IMR-90 (cell line): ENCODE measurements at regions not wholly inside any gene's neighbourhood (a gene's known extent, or its start where the extent isn't known, plus 50 kb on each side); places are given as distances from the start of the nearest gene placed in this dataset.

Experiments
- ATAC-seq: fragments of 200-7000 bp; cut with Tn5 transposase; 2 replicates; pipeline ENCODE4 v1.9.1; 2020; ENCODE audit warnings: low read depth, mild to moderate bottlenecking, moderate library complexity
- BruUV-seq: library from RNA; stranded (reverse); fragments of 400-500 nt; replicated peaks from 2 replicates; lab custom pipeline; 2021; lab: Mats Ljungman, UMichigan
- CTCF ChIA-PET: fragments of 300-600 bp; formaldehyde crosslinking; extraction: SDS; loops from one replicate; lab custom pipeline; 2021; ENCODE audit warnings: antibody characterized with exemption; lab: Yijun Ruan, JAX
- POLR2A ChIA-PET: fragments of 300-600 bp; sonication (Branson Sonifier 250); formaldehyde crosslinking; loops from one replicate; lab custom pipeline; 2022; ENCODE audit warnings: antibody characterized with exemption; ENCODE audit not compliant: unreplicated experiment; lab: Charles Lee
- DNase-seq: peaks from one replicate; pipeline ENCODE4 v3.0.0; 2013
- H2AFZ ChIP-seq: replicated peaks from 2 replicates; pipeline ENCODE3; 2013; ENCODE audit warnings: low read length, mild to moderate bottlenecking; ENCODE audit not compliant: poor library complexity
- H2AK5ac ChIP-seq: 2 replicates; pipeline ENCODE4 v1.6.1; 2013; ENCODE audit warnings: low read depth, low read length, inconsistent platforms
- H2AK9ac ChIP-seq: replicated peaks from 2 replicates; pipeline ENCODE3; 2013; ENCODE audit warnings: mild to moderate bottlenecking, low read depth, low read length, moderate library complexity; ENCODE audit not compliant: poor library complexity
- H2BK120ac ChIP-seq: 2 replicates; pipeline ENCODE4 v1.6.1; 2013; ENCODE audit warnings: low read depth, low read length, inconsistent platforms
- H2BK15ac ChIP-seq: 3 replicates; pipeline ENCODE4 v1.6.1; 2013; ENCODE audit warnings: low read depth, low read length, inconsistent platforms
- H2BK20ac ChIP-seq: 2 replicates; pipeline ENCODE4 v1.6.1; 2013; ENCODE audit warnings: low read depth, mild to moderate bottlenecking, inconsistent platforms, low read length, moderate library complexity
- H2BK5ac ChIP-seq: 2 replicates; pipeline ENCODE4 v1.6.1; 2013; ENCODE audit warnings: mild to moderate bottlenecking, low read depth, low read length, inconsistent platforms; ENCODE audit not compliant: poor library complexity, severe bottlenecking
- H3K14ac ChIP-seq: replicated peaks from 2 replicates; pipeline ENCODE4 v1.6.1; 2013; ENCODE audit warnings: low read depth, low read length, inconsistent platforms
- H3K18ac ChIP-seq: 2 replicates; pipeline ENCODE4 v1.6.1; 2013; ENCODE audit warnings: low read depth, low read length, control low read depth
- H3K23ac ChIP-seq: 2 replicates; pipeline ENCODE4 v1.6.1; 2013; ENCODE audit warnings: low read depth, low read length, inconsistent platforms
- H3K27ac ChIP-seq: 2 replicates; pipeline ENCODE4 v1.5.1; 2013; ENCODE audit warnings: mild to moderate bottlenecking, control low read depth, low read length; ENCODE audit not compliant: insufficient read depth
- H3K27me3 ChIP-seq: 2 replicates; pipeline ENCODE4 v1.6.1; 2013; ENCODE audit warnings: low read length; ENCODE audit not compliant: control insufficient read depth, insufficient read depth
- H3K36me3 ChIP-seq: 2 replicates; pipeline ENCODE4 v1.6.1; 2013; ENCODE audit warnings: low read length, mixed read lengths; ENCODE audit not compliant: control insufficient read depth, insufficient read depth
- H3K4ac ChIP-seq: 2 replicates; pipeline ENCODE4 v1.6.1; 2013; ENCODE audit warnings: low read depth, low read length, inconsistent platforms
- H3K4me1 ChIP-seq: 2 replicates; pipeline ENCODE4 v1.6.1; 2013; ENCODE audit warnings: low read length, mixed read lengths; ENCODE audit not compliant: control insufficient read depth, insufficient read depth
- H3K4me2 ChIP-seq: 2 replicates; pipeline ENCODE4 v1.6.1; 2013; ENCODE audit warnings: low read depth, mild to moderate bottlenecking, control low read depth, low read length, moderate library complexity
- H3K4me3 ChIP-seq: 2 replicates; pipeline ENCODE4 v1.5.1; 2013; ENCODE audit warnings: low read depth, mild to moderate bottlenecking, control low read depth, low read length, moderate library complexity; ENCODE audit not compliant: insufficient read depth
- H3K56ac ChIP-seq: 2 replicates; pipeline ENCODE4 v1.6.1; 2013; ENCODE audit warnings: low read length, inconsistent platforms; ENCODE audit not compliant: insufficient read depth; ENCODE audit errors: extremely low read depth
- H3K79me1 ChIP-seq, 2 experiments: 2 replicates each; pipeline ENCODE4 v1.6.1; 2013; ENCODE audit warnings: low read length in 2 of 2, inconsistent platforms in 1 of 2, low read depth in 1 of 2
- H3K9ac ChIP-seq: 2 replicates; pipeline ENCODE4 v1.6.1; 2013; ENCODE audit warnings: low read depth, low read length, control low read depth
- H3K9me1 ChIP-seq: 2 replicates; pipeline ENCODE4 v1.6.1; 2013; ENCODE audit warnings: low read length, inconsistent platforms; ENCODE audit not compliant: insufficient read depth
- H3K9me3 ChIP-seq: 2 replicates; pipeline ENCODE4 v1.6.1; 2013; ENCODE audit warnings: low read length; ENCODE audit not compliant: control insufficient read depth, insufficient read depth
- H4K20me1 ChIP-seq: 2 replicates; pipeline ENCODE4 v1.6.1; 2013; ENCODE audit warnings: low read length, inconsistent platforms; ENCODE audit not compliant: insufficient read depth
- H4K5ac ChIP-seq: 2 replicates; pipeline ENCODE4 v1.6.1; 2013; ENCODE audit warnings: mild to moderate bottlenecking, low read depth, low read length, control low read depth
- H4K8ac ChIP-seq, 2 experiments: 2 replicates each; pipeline ENCODE4 v1.6.1; 2013; ENCODE audit warnings: low read depth in 2 of 2, low read length in 2 of 2, control low read depth in 1 of 2, inconsistent platforms in 1 of 2
- H4K91ac ChIP-seq: 2 replicates; pipeline ENCODE4 v1.6.1; 2013; ENCODE audit warnings: low read depth, low read length, inconsistent platforms; ENCODE audit not compliant: insufficient read depth
- BHLHE40 ChIP-seq: fragments of 150-350 bp; IDR thresholded peaks from 2 replicates; pipeline ENCODE4 v1.6.1; 2016; ENCODE audit warnings: mild to moderate bottlenecking, low read depth, low read length
- CEBPB ChIP-seq: IDR thresholded peaks from 2 replicates; pipeline ENCODE4 v1.6.1; 2012; ENCODE audit warnings: low read depth, low read length, improper control_type of control experiment
- MXI1 ChIP-seq: IDR thresholded peaks from 2 replicates; pipeline ENCODE4 v1.6.1; 2012; ENCODE audit warnings: low read depth, mild to moderate bottlenecking, low read length, moderate library complexity, borderline replicate concordance
- NFE2L2 ChIP-seq: fragments of 150-350 bp; IDR thresholded peaks from 2 replicates; pipeline ENCODE4 v1.6.1; 2016; ENCODE audit warnings: low read depth, mild to moderate bottlenecking, low read length
- RAD21 ChIP-seq: IDR thresholded peaks from 2 replicates; pipeline ENCODE4 v1.6.1; 2012; ENCODE audit warnings: low read length, improper control_type of control experiment
- SMC3 ChIP-seq: fragments of 150-350 bp; IDR thresholded peaks from 2 replicates; pipeline ENCODE4 v1.6.1; 2016; ENCODE audit warnings: low read depth, mild to moderate bottlenecking, antibody characterized with exemption, low read length, moderate library complexity
- WGBS, 2 experiments: methylation state at CpG; one replicate each; pipeline versions ENCODE4 v1.1.5 to v1.1.7; 2013; ENCODE audit warnings: missing lambda C conversion rate in 2 of 2; ENCODE audit not compliant: insufficient read length in 1 of 2; ENCODE audit errors: extremely low coverage in 2 of 2; 5-methylcytosine and 5-hydroxymethylcytosine counted together
- dilution Hi-C: fragments of 300-500 bp; cut with HindIII; formaldehyde crosslinking; loops from one replicate; pipeline ENCODE4 v1.14.3; 2018; ENCODE audit warnings: low sequenced_read_pairs; ENCODE audit not compliant: unreplicated experiment
- in situ Hi-C: fragments of 300-500 bp; cut with MboI; formaldehyde crosslinking; loops from 3 replicates; pipeline ENCODE4 v1.14.3; 2019; ENCODE audit warnings: low sequenced_read_pairs, inconsistent platforms, mixed read lengths
- intact Hi-C: fragments of 100-400 bp; cut with micrococcal nuclease; formaldehyde crosslinking; loops from 2 replicates; pipeline ENCODE4 v1.10.0; 2022

- ChIA-PET CTCF (no interaction called here), POLR2A (no interaction called here)
- H3K4me2 ChIP-seq = no peak overlapping the region
- no peak overlapping the region for H3K4ac ChIP-seq
- no peak overlapping the region for H4K8ac ChIP-seq
- H3K9ac ChIP-seq = no peak overlapping the region
- H3K18ac ChIP-seq = no peak overlapping the region
- intact Hi-C loops = no loop called here
- no peak overlapping the region for H2BK120ac ChIP-seq
- no peaks in the 10 kb centered on the region for H3K36me3 ChIP-seq
- no peak for TF ChIP-seq MXI1
- no peak for TF ChIP-seq RAD21
- TF ChIP-seq BHLHE40 = no peak
- no peak for TF ChIP-seq SMC3
- no peak for TF ChIP-seq NFE2L2
- no peak for TF ChIP-seq CEBPB
- no peaks in the 10 kb centered on the region for H3K4me1 ChIP-seq
- ATAC-seq (no peak), DNase-seq (no peak)
- dilution Hi-C loops = no loop called here
- no CpG with 5 or more reads among the region's 2 CpGs for WGBS, 2 experiments
- in situ Hi-C loops = no loop called here
- H2BK15ac ChIP-seq = no peak overlapping the region
- no peak overlapping the region for H3K4me3 ChIP-seq
- H3K9me1 ChIP-seq = no peaks in the 10 kb centered on the region
- no TSS peak for BruUV-seq
- no peak overlapping the region for H3K27ac ChIP-seq
- H3K14ac ChIP-seq = no peak overlapping the region
- H2BK20ac ChIP-seq = no peak overlapping the region
- H3K56ac ChIP-seq = no peak overlapping the region
- no peaks in the 10 kb centered on the region for H3K79me1 ChIP-seq
- no peak overlapping the region for H4K5ac ChIP-seq
- no peaks in the 10 kb centered on the region for H3K9me3 ChIP-seq
- no peak overlapping the region for H3K23ac ChIP-seq
- H4K91ac ChIP-seq = no peak overlapping the region
- H2AK9ac ChIP-seq = no peak overlapping the region
- H2AFZ ChIP-seq = no peak overlapping the region
- H3K27me3 ChIP-seq = no peaks in the 10 kb centered on the region
- no peak overlapping the region for H2AK5ac ChIP-seq
- H4K20me1 ChIP-seq = no peaks in the 10 kb centered on the region
- H2BK5ac ChIP-seq = no peak overlapping the region
Observed at GRCh38 chr21:27614231-27614630, 647.3 kb upstream of the ADAMTS5 start.
